ENCODE measurements at regions not wholly inside any gene's neighbourhood (a gene's known extent, or its start where the extent isn't known, plus 50 kb on each side); places are given as distances from the start of the nearest gene placed in this dataset.

GRCh38 chr9:109708451-109708945 is 71.5 kb upstream of the PALM2AKAP2 start (continued):
- TF ChIP-seq RNF2 (IDR thresholded peaks at IDR 0.05; ENCODE audit: borderline replicate concordance, low read depth) = no peak
- TF ChIP-seq RCOR1 (IDR thresholded peaks at IDR 0.05; ENCODE audit: low read depth, low read length) = no peak
- TF ChIP-seq, protein P1, sequence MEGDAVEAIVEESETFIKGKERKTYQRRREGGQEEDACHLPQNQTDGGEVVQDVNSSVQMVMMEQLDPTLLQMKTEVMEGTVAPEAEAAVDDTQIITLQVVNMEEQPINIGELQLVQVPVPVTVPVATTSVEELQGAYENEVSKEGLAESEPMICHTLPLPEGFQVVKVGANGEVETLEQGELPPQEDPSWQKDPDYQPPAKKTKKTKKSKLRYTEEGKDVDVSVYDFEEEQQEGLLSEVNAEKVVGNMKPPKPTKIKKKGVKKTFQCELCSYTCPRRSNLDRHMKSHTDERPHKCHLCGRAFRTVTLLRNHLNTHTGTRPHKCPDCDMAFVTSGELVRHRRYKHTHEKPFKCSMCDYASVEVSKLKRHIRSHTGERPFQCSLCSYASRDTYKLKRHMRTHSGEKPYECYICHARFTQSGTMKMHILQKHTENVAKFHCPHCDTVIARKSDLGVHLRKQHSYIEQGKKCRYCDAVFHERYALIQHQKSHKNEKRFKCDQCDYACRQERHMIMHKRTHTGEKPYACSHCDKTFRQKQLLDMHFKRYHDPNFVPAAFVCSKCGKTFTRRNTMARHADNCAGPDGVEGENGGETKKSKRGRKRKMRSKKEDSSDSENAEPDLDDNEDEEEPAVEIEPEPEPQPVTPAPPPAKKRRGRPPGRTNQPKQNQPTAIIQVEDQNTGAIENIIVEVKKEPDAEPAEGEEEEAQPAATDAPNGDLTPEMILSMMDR (IDR thresholded peaks at IDR 0.05) = no peak
- no peak for TF ChIP-seq HOXA7 (CRISPR knock-in tag; IDR thresholded peaks at IDR 0.05)

DNA sequence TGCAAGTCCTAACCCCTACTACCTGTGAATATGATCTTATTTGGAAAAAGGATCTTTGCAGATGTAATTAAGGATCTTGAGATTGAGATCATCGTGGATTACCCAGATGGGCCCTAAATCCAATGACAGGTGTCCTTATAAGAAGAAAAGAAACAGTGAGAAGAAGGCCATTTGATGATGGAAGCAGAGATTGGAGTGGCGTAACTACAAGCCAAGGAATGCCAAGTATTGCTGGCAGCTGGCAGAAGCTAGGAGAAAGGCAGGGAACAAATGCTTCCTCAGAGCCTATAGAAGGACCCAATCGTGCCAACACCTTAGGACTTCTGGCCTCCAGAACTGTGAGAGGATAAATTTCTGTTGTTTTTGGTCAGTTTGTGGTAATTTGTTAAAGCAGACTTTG is 70.1 kb upstream of the PALM2AKAP2 start:
- H3K27ac ChIP-seq = no peak overlapping the region
- H3K4me1 ChIP-seq = no peaks in the 10 kb centered on the region
- no peaks in the 10 kb centered on the region for H3K9me3 ChIP-seq
- no peak overlapping the region for H3K4me3 ChIP-seq
- 14% methylated on average over 3 of the region's 3 CpGs for WGBS (ENCODE audit: missing lambda C conversion rate)
- ATAC-seq (no peak), FAIRE-seq (no peak), DNase-seq (ENCODE audit: low read depth in 1 of 2, low spot score in 1 of 2) (no peak)
- no peak overlapping the region for H3K4me2 ChIP-seq
- TF ChIP-seq HOXB5 (CRISPR knock-in tag; IDR thresholded peaks at IDR 0.05) (no peak), POLR2AphosphoS2 (conservative IDR thresholded peaks at IDR 0.05; ENCODE audit: low read length) (no peak), FOXS1 (CRISPR knock-in tag; IDR thresholded peaks at IDR 0.05) (no peak), EHMT2 (IDR thresholded peaks at IDR 0.05; ENCODE audit: low read depth) (no peak), EHF (CRISPR knock-in tag; IDR thresholded peaks at IDR 0.05) (no peak), FOSL2 (IDR thresholded peaks at IDR 0.05) (no peak), FOSL2 (CRISPR knock-in tag; IDR thresholded peaks at IDR 0.05) (no peak), RCOR1 (IDR thresholded peaks at IDR 0.05; ENCODE audit: low read depth, low read length) (no peak), KDM1A (IDR thresholded peaks at IDR 0.05; ENCODE audit: low read depth) (no peak), ATOH8 (CRISPR knock-in tag; IDR thresholded peaks at IDR 0.05; ENCODE audit: low read depth) (no peak), HOXB13 (CRISPR knock-in tag; IDR thresholded peaks at IDR 0.05; ENCODE audit: low read depth) (no peak), TP53 (CRISPR knock-in tag; IDR thresholded peaks at IDR 0.05) (no peak), EP300 (IDR thresholded peaks at IDR 0.05) (no peak), RNF2 (IDR thresholded peaks at IDR 0.05; ENCODE audit: borderline replicate concordance, low read depth) (no peak)
- ChIA-PET CTCF (interaction anchor here (0.6 kb wide), 1 partner anchor 10 kb away, joined by 4 read pairs; no protein-coding TSS in a partner anchor), POLR2A (no interaction called here)

DNA sequence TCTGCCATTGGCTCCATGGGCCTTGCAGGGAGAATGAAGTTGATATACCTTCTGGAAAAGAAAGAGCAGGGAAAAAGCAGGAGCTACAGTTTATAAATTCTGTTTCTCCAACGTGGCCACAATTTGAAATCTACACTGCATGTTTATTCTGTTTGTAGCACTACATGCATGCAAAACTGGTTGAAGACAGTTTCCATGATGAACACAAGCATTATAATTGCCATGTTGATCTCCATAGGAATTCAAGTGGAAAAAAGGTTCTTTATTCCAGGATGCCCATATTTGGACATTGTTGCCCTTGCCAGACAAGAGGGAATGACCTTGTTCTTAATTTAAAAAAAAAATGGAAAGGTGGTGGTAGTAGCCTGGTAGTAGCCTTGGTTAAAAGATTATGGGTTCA is 69.2 kb upstream of the PALM2AKAP2 start:
- no peak overlapping the region for H3K4me2 ChIP-seq
- H3K4me3 ChIP-seq = no peak overlapping the region
- H3K9me3 ChIP-seq = no peaks in the 10 kb centered on the region
- no peaks in the 10 kb centered on the region for H3K4me1 ChIP-seq
- CTCF ChIA-PET = interaction anchor here (1.0 to 2.0 kb wide), 2 partner anchors 107 to 193 kb away, joined by 6 to 7 read pairs; no protein-coding TSS in a partner anchor
- DNase-seq (ENCODE audit: low read depth in 1 of 2, low spot score in 1 of 2) (no peak), FAIRE-seq (no peak), ATAC-seq (no peak)
- POLR2A ChIA-PET = no interaction called here
- no peak overlapping the region for H3K27ac ChIP-seq
- TF ChIP-seq HOXB5 (CRISPR knock-in tag; IDR thresholded peaks at IDR 0.05) = no peak
- TF ChIP-seq POLR2A (IDR thresholded peaks at IDR 0.05; ENCODE audit: low read length) = no peak
- no peak for TF ChIP-seq TFCP2L1 (CRISPR knock-in tag; IDR thresholded peaks at IDR 0.05)
- TF ChIP-seq RAD21 (conservative IDR thresholded peaks at IDR 0.05 in 1 of 2, IDR thresholded peaks at IDR 0.05 in 1 of 2) = no peak
- no peak for TF ChIP-seq GATA3 (IDR thresholded peaks at IDR 0.05; ENCODE audit: borderline replicate concordance)
- TF ChIP-seq ELK1 (IDR thresholded peaks at IDR 0.05; ENCODE audit: low read depth, low read length) = no peak
- no peak for TF ChIP-seq EHF (CRISPR knock-in tag; IDR thresholded peaks at IDR 0.05)
- no peak for TF ChIP-seq BHLHE40 (IDR thresholded peaks at IDR 0.05; ENCODE audit: low read depth, low read length)
- 3% methylated on average over 1 of the region's 1 CpG for WGBS (ENCODE audit: missing lambda C conversion rate)
